ENCODE measurements at regions not wholly inside any gene's neighbourhood (a gene's known extent, or its start where the extent isn't known, plus 50 kb on each side); places are given as distances from the start of the nearest gene placed in this dataset.
A peak's percentile ranks its signal among the peaks of the same experiment; 100 is the strongest.

GRCh38 chr18:65025756-65026155 lies 725.1 kb upstream of the CDH7 start:
- intact Hi-C loops (cut with DNase I), result no loop called here

DNA sequence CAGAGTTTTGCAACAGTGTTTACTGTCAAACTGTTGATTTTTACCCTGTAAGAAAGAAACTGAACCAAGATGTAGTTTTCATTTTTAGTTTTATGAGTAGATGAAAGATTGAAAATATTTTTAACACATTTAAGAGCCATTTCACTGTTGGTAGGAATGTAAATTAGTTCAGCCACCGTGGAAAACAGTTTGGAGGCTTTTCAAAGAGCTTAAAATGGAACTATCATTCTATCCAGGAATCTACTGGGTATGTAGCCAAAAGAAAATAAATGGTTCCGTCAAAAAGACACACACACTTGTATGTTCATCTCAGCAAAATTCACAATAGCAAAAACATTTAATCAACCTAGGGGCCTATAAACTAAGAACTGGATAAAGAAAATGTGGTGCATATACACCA lies 729.8 kb upstream of the CDH7 start:
- DNase-seq, result no peak
- intact Hi-C loops (cut with DNase I), result no loop called here

More at GRCh38 chr18:65025756-65026155, 725.1 kb upstream of the CDH7 start:
- DNase-seq, result no peak

DNA sequence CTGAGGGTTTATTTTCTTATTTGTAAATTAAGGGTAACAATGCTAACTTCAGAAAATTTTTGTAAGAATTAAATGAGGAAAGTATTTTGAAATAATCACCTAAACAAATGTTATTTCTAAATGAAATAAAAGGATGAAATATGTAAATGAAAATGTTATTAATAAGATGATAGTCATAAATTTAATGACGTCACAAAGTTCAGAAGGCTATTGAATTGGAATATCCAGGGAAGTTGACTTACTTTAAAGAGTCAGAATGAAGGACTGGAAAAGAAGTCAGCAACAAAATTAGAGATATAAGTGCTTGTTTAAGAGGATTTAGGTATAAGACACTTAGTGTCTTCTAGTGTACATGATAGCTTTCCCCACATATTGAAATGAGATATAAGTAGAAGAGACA lies 732.6 kb upstream of the CDH7 start:
- DNase-seq, result no peak
- intact Hi-C loops (cut with DNase I), result no loop called here

DNA sequence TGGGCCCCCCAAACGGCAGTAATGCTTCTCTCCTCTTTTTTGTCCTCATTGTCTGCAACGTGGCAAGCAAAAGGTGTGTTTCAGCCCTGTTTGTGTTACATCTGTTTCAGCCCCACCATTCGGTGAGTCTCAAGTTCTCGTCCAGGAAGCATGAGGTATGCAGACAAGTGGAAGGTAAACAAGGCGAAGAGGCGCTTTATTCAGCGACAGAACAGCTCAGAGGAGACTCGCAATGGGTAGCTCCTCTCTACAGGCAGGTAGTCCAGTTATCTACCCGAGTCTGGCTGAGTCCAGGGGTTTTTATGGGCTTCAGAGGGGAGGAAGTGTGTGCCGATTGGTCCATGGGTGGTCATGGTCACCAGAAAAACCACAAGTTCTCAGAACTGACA lies 733.4 kb upstream of the CDH7 start:
- DNase-seq, result no peak
- intact Hi-C loops (cut with DNase I), result no loop called here

GRCh38 chr18:65016631-65017371 lies 734.0 kb upstream of the CDH7 start:
- DNase-seq, result peak in 2 of 10 donors; percentile 51 to 54
- intact Hi-C loops (cut with DNase I), result no loop called here

GRCh38 chr18:64994370-64994769 lies 756.4 kb upstream of the CDH7 start:
- no peak for DNase-seq
- intact Hi-C loops (cut with DNase I), result no loop called here

DNA sequence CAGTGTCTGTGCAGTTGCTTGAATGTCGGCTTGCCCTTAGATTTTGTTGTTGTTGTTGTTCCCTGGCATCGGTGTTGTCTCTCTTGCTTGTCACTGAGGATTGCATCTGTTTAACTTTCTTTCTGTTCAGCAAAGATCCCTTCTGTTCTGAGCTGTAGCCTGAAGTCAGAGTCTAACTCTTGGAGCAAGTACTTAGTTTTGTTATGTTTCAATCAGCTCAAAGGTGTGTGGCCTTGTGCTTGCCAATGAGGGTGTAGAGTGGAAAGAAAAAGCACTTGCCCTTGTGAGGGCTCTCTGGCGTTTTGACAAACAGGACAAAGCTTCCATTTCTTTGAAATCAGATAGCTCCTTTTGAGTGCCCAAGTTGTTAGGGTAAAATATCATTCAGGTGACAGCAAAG lies 757.1 kb upstream of the CDH7 start:
- intact Hi-C loops (cut with DNase I), result no loop called here
- no peak for DNase-seq

DNA sequence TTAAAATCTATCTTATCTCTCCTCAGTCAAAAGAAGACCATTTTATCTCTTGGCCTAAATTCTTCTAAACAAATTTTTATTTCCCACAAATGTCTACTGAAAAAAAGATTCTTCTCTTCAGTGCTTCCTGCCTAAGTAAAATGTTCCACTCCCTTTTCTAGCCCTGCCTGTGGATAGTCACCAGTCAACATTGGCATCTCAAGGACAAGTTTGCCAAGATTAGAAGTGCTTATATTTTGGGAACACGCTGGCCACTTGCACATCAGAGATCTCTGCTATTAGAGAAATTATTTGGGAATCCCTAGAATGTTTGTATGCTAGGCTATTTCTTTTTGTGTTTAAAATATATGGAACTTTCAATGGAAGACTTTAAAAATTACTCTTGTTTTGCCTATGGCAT lies 758.2 kb upstream of the CDH7 start:
- no peak for DNase-seq
- intact Hi-C loops (cut with DNase I), result no loop called here

- intact Hi-C loops (cut with DNase I), result no loop called here
- DNase-seq, result no peak
Observed at GRCh38 chr18:64991102-64991501, 759.7 kb upstream of the CDH7 start.

GRCh38 chr18:64986906-64987495 lies 763.8 kb upstream of the CDH7 start:
- DNase-seq, result no peak
- intact Hi-C loops (cut with DNase I), result no loop called here

DNA sequence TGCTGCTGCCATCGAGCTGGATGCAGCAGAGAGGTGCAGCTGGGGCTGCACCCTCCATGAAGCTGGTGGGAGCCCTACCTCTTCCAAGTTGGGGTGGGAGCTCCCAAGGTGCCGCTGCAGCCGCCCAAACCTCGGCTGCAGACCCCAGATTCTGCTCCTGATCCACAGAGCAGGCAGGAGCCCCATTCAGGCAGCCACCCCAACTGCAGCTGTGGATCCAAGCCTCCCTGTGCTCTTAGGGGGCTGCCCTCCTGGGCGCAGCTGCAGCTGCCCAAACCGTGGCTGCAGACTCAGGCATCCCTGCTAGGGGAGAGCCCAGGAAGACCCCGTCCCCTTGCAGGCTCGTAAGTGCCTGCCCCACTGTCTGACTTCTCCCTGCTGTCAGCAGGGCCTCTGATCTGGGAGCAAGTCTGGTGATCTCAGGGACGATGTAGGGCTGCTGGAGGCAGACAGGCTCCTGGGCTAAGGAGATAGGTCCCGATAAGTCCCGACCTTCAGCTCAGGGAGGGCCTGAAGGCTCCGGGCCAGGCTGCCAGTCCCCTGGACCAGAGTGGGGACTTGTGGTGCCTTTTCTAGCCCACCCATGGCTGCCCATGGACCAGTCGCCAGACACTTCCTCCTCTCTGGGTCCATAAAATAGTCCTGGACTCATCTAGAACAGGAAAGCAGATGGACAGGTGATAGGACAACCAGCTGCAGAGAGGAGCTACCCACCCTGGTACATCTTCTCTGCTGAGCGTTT lies 767.1 kb upstream of the CDH7 start:
- intact Hi-C loops (cut with DNase I), result no loop called here
- peak in 2 of 10 donors; percentile 46 to 51 for DNase-seq

GRCh38 chr18:64982414-64983055 lies 768.3 kb upstream of the CDH7 start:
- DNase-seq, result no peak
- intact Hi-C loops (cut with DNase I), result no loop called here

GRCh38 chr18:64981915-64982314 lies 768.9 kb upstream of the CDH7 start:
- no peak for DNase-seq
- intact Hi-C loops (cut with DNase I), result no loop called here

DNA sequence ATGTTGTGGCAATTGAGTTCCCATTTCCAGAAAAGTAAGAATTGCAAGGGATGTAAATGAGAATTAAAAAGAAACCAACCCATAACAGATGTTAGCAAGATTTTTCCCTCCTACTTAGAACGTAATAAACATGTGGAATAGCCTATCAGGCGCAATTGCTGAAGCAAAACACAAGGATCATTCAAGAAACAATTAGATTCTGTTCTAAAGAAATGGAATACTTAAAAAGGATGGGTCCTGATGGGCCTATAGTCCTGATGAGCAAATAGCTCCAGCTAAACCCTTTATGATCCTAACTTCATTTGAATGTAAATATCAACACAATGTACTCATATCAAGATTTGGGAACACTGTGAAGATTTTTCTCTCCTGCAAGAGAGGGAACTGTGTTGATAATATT lies 771.0 kb upstream of the CDH7 start:
- intact Hi-C loops (cut with DNase I), result no loop called here
- no peak for DNase-seq

DNA sequence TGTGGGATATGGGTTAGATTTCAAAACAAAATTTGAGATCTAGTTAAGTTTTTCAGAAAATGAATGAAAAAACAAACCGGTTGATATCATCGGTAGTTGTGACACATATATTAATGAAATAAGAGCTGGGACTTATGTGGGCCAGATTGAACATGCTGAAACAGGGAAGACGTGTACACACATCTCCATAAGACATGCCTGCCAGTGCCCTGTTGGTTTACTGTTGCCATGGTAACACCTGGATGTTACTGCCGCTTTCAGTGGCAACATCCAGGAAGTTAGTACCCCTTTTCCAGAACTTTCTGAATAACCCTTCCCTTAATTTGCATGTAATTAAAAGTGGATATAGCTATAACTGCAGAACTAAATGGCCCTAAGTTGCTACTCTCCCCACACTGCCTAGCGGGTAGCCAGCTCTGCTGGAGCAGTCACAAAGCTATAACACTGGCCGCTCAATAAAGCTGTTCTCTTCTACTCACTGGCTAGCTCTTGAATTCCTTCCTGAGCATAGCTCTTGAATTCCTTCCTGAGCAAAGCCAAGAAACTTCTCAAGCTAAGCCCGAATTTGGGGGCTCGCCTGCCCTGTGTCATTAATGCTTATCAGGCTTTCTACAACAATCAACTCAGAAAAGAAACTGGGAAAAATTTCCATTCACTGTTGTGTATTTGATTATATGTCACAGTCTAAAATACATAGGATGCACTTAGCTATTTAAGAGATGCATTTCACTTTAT lies 776.3 kb upstream of the CDH7 start:
- intact Hi-C loops (cut with DNase I), result no loop called here
- no peak for DNase-seq

DNA sequence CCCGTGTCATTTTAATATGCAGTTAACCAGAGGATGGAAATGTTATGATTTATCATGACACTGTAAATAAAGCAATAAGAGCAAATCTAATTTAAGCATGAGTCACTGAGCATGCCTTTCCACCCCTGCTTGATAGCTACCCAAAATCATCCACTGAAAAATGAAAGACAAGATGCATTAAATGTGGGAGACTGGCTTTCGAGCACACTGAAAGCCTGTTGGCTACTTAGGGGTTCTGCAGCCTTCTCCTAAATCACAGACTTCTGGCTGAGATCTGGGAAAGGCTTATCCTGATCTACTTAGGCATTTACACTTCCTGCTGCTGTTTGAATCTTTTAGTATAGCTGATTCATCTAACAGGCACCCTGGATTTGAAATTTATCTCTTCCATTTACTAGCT lies 778.3 kb upstream of the CDH7 start:
- no peak for DNase-seq
- intact Hi-C loops (cut with DNase I), result no loop called here

DNA sequence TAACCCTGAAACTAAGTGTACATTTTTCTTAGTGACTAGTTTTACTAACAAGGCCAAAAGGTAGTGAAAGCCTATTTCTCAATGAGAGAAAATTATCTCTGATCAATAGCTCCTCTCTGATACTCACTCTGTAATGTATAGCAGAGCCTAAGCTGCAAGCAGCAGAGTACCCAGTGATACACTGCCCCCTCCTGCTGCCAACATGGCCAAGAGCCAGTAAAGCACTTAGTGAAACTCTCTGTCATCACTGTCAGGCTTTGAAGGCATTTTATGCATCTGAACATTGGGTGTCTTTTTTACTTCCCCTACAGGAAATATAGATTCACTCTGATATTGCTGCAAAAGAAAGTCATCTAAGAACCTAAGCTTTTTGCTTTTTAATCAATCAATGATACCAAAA lies 784.1 kb upstream of the CDH7 start:
- no peak for DNase-seq
- intact Hi-C loops (cut with DNase I), result no loop called here

DNA sequence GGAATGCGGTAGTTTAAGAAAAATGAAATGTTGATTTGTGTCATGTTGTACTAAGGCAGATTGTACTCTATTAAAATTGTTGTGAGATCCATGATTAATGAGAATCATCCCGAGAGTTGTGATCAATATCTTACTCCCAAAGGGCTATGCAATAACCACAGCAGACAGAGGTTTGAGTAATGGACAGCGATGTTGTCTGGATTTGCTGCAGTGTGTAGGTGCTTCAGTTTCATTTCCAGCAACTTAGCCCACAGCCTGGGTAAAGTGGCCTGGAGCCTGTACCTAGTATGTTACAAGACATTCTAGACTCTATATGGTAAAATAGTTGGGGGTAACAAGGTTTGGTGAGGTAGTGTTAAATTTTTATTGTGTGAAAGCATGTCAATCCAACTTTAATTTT lies 794.3 kb upstream of the CDH7 start:
- intact Hi-C loops (cut with DNase I), result no loop called here
- no peak for DNase-seq

DNA sequence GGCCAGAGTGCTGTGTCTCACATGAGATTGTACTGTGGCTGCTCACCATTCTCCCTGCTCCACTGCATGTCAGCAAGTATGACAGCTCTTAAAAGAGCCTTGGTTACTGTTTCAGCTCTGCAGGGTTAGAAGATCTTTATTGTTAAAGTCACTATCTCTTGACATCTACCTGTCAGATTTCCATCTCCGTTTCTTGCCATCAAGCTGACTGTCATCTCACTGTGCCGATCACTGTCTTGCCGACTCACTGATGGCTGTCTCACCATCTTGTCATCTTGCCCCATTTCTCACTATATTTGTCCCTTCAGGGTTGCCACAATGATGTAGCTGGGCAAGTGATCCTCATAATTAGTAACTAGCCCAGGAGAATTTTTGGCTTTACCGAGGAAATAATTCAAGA lies 800.9 kb upstream of the CDH7 start:
- no peak for DNase-seq
- intact Hi-C loops (cut with DNase I), result no loop called here

DNA sequence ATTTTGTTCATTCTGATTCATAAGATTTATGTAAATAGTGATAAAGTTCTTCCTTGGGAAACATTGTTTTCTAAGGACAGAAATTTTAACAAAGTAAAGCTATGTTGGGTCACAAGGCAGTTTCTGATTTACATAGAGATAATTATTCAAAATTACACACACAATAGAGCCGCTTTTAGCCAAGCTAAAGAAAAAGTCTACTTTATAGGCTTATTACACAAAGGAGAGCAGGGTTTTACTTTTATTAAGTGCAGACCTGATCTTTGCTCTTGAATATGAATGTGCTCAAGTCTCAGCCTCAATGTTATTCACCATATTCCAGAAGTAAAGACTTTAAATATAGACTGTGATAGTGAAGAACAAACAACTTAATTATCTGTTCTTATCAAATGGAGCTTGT lies 787.8 kb upstream of the LINC00305 start:
- intact Hi-C loops (cut with DNase I), result no loop called here
- DNase-seq, result no peak

GRCh38 chr18:64929036-64929435 lies 780.1 kb upstream of the LINC00305 start:
- intact Hi-C loops (cut with DNase I), result no loop called here
- peak in 1 of 10 donors; percentile 12 for DNase-seq

Data from posterior cingulate gyrus (tissue), 11 donors.